Occipital lobe (tissue), 1 donor: ENCODE measurements at regions not wholly inside any gene's neighbourhood (a gene's known extent, or its start where the extent isn't known, plus 50 kb on each side); places are given as distances from the start of the nearest gene placed in this dataset.
"Not testable (repeated sequence)": the region's sequence is repeated elsewhere in the genome, so short reads cannot be mapped to it uniquely, and the experiment has no call there.

ENCODE experiments used
- DNase-seq: peaks from one replicate; lab custom pipeline; 2025; lab: John Stamatoyannopoulos, UW

GRCh38 chr5:163261647-163262269 is 175.6 kb upstream of the CCNG1 start:
- DNase-seq: no peak

GRCh38 chr5:163266249-163266648 is 171.1 kb upstream of the CCNG1 start:
- DNase-seq: not testable (repeated sequence)

- DNase-seq: no peak
Observed at GRCh38 chr5:163269624-163270023, 167.8 kb upstream of the CCNG1 start.

- no peak for DNase-seq
Observed at GRCh38 chr5:163276466-163276865, 160.9 kb upstream of the CCNG1 start.

- DNase-seq: not testable (repeated sequence)
Observed at GRCh38 chr5:163280897-163281296, 156.5 kb upstream of the CCNG1 start.

- no peak for DNase-seq
Observed at GRCh38 chr5:163281512-163281911, 155.9 kb upstream of the CCNG1 start.

- DNase-seq: no peak
Observed at GRCh38 chr5:163293836-163294235, 143.6 kb upstream of the CCNG1 start.

- DNase-seq: no peak
Observed at GRCh38 chr5:163303718-163304117, 133.7 kb upstream of the CCNG1 start.

- no peak for DNase-seq
Observed at GRCh38 chr5:163305655-163306054, 131.7 kb upstream of the CCNG1 start.

GRCh38 chr5:163306421-163306820 is 131.0 kb upstream of the CCNG1 start:
- DNase-seq: no peak

GRCh38 chr5:163309914-163310313 is 127.5 kb upstream of the CCNG1 start:
- DNase-seq: no peak

GRCh38 chr5:163310997-163311396 is 126.4 kb upstream of the CCNG1 start:
- DNase-seq: no peak

GRCh38 chr5:163312598-163312997 is 124.8 kb upstream of the CCNG1 start:
- no peak for DNase-seq

- DNase-seq: not testable (repeated sequence)
Observed at GRCh38 chr5:163313049-163313448, 124.3 kb upstream of the CCNG1 start.

GRCh38 chr5:163316374-163316773 is 121.0 kb upstream of the CCNG1 start:
- not testable (repeated sequence) for DNase-seq

- no peak for DNase-seq
Observed at GRCh38 chr5:163318707-163319106, 118.7 kb upstream of the CCNG1 start.

- no peak for DNase-seq
Observed at GRCh38 chr5:163321511-163321910, 115.9 kb upstream of the CCNG1 start.

- no peak for DNase-seq
Observed at GRCh38 chr5:163330723-163331668, 106.4 kb upstream of the CCNG1 start.

GRCh38 chr5:163336074-163336473 is 101.3 kb upstream of the CCNG1 start:
- not testable (repeated sequence) for DNase-seq

GRCh38 chr5:163339148-163339547 is 98.2 kb upstream of the CCNG1 start:
- no peak for DNase-seq

GRCh38 chr5:163340378-163340777 is 97.0 kb upstream of the CCNG1 start:
- DNase-seq: not testable (repeated sequence)

GRCh38 chr5:163342306-163342705 is 95.1 kb upstream of the CCNG1 start:
- DNase-seq: no peak

- DNase-seq: no peak
Observed at GRCh38 chr5:163345216-163345615, 92.2 kb upstream of the CCNG1 start.
